CD4-positive, alpha-beta T cell treated with Interleukin-10 for 1 hour (primary cell): ENCODE measurements at regions not wholly inside any gene's neighbourhood (a gene's known extent, or its start where the extent isn't known, plus 50 kb on each side); places are given as distances from the start of the nearest gene placed in this dataset.
"Not testable (repeated sequence)": the region's sequence is repeated elsewhere in the genome, so short reads cannot be mapped to it uniquely, and the experiment has no call there.

ENCODE experiments used
- DNase-seq: peaks from one replicate; pipeline ENCODE4 v3.0.0-alpha.2; 2020

DNA sequence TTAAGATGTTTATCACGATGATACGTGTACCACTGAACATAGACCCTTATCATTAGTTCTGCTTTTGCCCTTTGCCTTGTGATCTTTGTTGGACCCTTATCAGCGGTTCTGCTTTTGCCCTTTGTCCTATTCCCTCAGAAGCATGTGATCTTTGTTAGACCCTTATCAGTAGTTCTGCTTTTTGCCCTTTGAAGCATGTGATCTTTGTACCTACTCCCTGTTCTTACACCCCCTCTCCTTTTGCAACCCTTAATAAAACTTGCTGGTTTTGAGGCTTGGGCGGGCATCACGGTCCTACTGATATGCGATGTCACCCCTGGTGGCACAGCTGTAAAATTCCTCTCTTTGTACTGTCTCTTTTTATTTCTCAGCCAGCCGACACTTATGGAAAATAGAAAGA is 117.0 kb downstream of the SDHAF3 start:
- DNase-seq, result not testable (repeated sequence)

DNA sequence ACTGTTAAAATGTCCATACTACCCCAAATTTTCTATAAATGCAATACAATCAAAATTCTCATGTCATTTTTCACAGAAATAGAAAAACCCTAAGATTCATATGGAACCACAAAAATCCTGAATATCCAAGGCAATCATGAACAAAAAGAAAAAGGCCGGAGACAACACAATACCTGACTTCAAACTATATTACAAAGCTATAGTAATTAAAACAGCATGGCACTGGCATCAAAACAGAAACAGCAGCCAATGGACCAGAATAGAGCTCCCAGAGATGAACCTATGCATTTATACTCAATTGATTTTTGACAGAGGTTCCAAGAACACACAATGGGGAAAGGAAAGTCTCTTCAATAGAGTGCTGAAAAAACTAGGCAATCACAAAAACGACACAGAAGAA is 128.8 kb downstream of the SDHAF3 start:
- no peak for DNase-seq

DNA sequence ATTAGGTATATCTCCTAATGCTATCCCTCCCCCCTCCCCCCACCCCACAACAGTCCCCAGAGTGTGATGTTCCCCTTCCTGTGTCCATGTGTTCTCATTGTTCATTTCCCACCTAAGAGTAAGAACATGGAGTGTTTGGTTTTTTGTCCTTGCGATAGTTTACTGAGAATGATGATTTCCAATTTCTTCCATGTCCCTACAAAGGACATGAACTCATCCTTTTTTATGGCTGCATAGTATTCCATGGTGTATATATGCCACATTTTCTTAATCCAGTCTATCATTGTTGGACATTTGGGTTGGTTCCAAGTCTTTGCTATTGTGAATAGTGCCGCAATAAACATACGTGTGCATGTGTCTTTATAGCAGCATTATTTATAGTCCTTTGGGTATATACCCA is 140.7 kb downstream of the SDHAF3 start:
- DNase-seq, result not testable (repeated sequence)

DNA sequence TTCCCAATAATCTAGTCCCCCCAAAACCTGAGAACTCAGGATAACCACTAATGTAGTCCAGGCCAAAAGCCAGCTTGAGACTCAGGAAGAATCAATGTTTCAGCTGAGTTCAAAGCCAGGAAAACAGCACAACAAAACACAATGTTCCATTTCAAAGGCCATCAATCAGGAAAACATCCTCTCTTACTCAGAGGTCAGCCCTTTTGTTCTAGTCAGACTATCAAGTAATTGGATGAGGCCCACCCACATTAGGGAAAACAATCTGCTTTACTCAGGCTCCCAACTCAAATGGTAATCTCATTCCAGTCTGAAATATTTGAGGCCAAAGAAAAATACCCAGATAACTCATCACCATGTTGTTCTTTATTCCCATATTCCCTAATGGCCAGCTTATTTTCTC is 152.2 kb downstream of the SDHAF3 start:
- no peak for DNase-seq

DNA sequence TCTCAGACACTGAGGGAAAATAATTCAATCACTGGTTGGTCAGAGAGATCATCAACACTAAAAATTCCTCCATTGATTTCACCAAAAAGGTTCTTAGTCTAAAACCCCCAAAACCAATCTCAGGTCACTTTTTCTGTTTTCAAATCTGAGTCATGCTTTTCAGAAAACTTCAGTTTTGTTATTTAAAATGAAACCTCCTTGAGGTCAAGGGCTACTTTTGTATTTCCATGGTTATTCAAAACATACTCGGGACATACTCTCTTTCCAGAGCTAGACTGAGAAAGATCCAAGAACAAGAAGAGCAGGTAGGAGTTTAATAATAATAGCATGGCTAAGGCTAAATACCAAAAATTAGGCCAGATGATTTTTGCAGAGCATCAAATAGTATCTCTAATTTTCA is 152.8 kb downstream of the SDHAF3 start:
- DNase-seq, result no peak

DNA sequence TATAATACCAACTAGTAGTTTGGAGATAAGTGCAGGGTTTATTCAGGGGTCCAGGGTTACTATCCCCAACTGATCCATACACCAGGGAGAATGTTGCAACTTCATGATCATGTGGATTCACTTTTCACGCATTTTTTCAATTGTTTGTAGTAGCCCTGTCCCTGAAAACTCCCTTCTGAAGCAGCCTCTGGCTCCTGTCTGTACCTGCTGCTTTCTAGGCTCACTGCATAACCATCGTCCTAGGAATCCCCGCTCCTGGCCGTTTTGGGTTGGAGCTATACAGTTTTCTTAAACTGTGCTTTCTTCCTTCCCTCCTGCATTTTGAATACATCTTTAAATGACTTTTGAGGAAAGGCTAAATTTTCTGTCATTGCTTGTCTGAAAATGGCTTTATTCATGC is 154.1 kb downstream of the SDHAF3 start:
- no peak for DNase-seq

DNA sequence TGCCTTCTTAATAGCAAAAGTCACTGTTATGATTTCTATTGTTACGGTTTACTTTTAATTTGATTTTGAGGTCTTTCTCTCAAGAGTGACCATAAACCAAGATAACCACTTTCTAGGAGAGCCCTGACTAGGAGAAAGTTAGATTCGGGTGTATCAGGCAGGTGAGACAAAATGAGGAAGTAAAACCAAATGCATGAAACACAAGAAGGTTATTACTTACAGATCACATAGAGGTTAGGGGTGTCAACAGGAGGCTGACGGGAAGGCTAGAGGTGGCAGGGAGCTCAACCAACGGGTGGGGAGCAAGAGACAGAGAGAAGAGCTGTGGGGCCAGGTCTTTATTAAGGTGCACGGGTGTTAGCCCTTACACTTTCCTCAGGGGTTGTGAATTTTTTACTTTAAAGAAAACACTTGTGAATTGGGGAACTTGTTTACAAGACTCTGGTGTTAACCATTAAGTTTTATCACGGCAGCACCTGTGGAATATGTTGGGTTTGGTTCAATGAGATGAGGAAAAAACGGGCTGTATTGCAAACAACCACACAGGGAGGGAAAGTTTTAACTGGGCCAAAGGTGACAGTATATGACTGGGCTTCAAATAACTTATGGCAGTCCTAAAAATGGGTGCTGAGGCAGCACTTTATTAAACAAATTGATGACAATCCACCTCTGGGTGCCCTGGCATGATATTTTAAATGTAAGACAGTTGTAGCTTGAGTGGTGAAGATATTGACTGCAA is 154.9 kb downstream of the SDHAF3 start:
- no peak for DNase-seq

DNA sequence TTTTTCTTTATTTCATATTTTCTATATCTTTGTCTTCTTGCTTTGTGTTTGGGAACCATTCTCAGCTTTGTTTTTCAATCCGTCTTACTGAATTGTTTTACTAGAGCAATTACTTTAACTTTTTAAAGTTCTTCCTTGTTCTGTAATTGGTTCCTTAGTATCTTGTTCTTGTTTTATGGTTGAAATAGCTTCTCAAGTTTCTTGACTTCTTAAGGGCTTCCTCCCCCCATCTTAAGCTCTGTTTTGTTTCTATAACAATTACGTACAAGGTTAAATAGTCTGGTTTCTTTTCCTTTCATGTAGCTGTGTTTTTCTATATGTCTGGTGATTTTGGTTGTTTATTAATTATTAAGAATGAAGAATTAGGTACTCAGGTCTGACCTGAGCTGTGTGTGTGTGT is 158.0 kb downstream of the SDHAF3 start:
- DNase-seq, result no peak

DNA sequence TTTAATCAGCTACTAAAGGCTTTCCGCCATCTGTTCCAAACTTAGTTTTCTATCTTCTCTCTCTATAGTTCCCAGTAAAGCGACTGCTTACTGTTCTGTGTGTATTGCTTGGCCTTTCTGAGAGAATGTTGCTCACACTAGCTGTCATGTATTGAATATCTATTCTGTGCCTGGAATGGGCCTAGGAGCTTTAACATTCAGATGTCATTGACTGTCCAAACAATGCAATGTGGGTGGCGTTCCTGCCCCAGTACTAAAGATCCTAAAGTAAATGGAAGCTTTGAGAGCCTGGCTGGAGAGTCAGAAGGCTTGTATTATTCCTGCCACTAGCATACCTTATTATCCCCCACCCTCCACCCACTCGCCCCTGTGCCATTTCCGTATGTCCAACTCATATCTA is 163.5 kb downstream of the SDHAF3 start:
- DNase-seq, result no peak

DNA sequence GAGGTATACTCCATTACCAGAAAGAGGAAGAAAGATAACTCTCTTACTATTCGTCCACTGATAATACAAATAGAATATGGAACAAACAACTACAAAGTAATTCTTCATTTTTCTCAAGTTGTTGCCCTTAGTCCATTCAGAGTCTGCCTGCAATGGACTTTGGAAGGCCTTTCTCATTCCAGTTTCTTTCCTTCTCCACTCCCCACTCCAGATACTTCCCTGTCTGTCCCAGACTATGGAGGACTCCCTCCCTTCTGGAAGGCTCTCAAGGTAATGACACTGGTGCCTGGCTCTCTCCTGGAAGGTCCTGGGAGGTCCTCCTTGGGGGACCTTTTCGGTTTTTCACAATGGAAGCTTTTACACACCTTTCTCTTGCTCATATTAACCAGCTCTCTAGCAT is 167.8 kb downstream of the SDHAF3 start:
- no peak for DNase-seq

DNA sequence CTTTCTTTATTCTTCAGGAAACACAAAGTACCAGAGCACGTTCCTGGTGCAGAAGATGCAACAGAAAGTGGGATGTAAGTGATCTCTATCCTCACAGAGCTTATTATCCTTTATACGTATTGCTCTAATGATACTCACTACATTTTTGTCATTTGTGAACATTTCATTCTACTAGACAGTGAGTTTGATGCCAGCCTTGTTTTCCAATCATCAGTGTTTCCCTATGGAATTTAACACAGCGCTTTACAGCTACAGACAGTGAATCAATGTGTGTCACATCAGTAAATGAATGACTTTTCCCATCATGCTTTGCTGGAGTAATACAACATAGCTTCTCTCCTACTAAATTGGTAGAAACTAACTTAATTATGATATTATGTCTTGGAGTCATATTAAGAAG is 175.5 kb downstream of the SDHAF3 start:
- no peak for DNase-seq

DNA sequence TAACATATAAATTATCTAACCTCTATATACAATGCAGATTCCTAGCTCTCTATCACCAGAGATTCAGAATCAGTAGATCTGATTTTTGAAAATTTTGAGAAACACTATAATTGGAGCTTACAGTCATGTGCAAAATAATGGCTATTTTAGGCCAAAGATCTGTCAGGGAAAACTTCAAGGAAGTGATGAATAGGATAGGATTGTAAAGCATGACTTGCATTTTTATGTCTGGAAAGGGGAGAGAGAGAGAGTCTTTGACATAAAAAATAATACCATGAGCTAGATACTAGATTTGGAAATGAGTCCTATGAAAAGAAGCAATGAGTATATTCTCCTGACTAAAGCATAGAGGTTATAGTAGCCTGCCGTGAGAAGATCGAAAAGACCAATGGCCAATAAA is 181.1 kb downstream of the SDHAF3 start:
- DNase-seq, result no peak

DNA sequence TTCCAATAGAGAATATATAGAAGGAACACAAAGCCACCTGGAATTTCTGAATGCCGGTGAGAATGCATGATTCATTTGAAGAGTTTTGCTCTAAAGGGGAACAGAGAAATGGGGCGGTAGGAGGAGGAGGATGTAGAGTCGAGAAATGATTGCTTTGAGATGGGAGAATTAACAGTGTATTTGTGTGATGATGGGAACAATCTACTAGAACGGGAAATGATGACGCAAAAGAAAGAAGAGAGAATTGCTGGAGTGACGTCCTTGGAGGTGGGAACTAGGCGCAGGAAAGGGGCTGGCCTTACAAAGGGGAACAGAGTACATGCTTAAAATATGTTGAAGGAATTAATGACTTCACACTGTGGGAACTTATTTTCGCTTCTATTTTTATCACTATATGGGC is 188.1 kb downstream of the SDHAF3 start:
- no peak for DNase-seq

DNA sequence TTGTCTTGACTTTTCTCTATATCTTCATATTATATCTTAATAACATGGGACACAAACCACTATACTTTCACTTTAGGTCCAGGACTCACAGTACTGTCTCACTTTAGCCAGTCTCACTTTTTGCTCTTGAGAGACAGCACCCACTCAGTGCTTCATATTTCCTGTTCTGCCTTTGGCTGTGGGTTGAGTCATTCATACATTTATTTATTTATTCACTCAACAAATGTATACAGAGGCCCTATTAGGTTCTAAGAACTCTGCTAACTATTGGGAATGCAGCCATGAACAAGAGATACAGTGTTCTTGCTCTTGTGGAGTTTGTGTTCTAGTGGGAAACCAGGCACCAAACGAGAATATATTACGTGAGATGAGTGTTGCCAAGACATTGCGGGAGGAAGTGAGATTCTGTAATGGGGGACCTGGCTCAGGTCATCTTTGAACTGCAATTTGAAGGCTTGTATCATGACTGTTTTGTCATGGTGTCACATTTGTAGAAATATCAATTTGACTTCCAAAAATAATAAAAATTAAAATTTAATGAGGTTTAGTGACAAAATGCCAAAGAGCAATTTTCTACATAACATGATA is 190.1 kb downstream of the SDHAF3 start:
- no peak for DNase-seq

DNA sequence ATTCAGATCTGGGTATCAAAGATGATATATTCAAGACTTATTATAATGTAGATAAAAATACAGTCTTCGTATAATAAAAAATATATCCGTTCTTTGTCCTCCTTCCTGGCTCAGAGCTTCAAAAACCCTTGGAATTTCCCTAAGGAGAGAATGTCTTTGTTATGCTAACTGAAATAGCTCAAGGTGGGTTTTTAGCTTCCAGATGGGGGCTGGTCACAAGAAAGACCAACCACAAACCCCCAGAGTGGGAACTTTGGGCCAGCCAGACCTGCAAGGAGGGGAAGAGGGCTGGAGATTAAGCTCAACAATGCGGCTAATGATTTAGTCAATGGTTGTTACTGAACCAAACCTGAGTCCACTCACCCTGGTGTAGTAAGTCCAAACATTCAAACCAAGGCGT is 196.4 kb downstream of the SDHAF3 start:
- DNase-seq, result no peak

DNA sequence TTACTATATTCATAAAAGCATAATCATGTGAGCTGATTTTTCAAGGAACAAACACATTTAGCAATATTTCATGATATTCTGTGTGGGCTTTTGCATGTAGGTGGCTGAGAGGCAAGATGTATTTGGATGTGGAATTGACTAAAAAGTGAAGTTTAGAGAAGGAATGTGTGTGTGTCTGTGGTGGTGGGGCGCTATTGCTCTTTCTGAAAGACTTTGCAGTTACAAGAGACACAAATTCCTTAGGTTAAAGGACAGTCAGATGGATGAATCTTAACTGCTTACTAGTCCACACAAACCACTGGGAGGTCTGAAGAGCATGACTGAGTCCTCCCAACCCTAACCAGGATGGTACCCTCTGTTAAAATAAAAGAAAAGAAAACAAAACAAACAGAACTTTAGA is 200.1 kb downstream of the SDHAF3 start:
- DNase-seq, result no peak

DNA sequence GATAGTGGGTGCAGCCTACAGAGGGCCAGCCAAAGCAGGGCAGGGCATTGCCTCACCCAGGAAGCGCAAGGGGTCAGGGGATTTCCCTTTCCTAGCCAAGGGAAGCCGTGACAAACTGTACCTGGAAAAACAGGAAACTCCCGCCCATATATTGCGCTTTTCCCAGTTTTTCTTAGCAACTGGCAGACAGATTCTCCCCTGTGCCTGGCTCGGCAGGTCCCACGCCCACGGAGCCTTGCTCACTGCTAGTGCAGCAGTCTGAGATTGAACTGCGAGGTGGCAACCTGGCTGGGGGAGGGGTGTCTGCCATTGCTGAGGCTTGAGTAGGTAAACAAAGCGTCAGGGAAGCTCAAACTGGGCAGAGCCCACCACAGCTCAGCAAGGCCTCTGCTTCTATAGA is 212.4 kb downstream of the SDHAF3 start:
- not testable (repeated sequence) for DNase-seq

DNA sequence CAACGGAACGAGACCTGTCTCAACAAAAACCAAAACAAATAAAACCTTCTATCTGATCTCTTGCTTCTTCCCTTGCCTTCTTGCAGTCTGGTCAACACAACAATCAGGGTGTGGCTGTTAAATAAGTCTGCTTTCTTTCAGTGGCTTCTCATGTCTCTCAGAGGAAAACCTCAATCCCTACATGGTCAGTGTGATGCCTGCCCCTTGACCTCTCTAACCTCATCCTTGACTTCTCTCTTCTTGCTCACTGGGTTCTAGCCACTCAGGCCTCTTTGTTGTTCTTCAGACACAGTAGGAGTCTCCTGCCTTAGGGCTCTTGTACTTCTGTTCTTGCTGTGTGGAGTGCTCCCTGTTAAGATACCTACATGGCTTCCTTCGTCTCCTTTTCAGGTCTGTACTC is 220.4 kb downstream of the SDHAF3 start:
- DNase-seq, result no peak

DNA sequence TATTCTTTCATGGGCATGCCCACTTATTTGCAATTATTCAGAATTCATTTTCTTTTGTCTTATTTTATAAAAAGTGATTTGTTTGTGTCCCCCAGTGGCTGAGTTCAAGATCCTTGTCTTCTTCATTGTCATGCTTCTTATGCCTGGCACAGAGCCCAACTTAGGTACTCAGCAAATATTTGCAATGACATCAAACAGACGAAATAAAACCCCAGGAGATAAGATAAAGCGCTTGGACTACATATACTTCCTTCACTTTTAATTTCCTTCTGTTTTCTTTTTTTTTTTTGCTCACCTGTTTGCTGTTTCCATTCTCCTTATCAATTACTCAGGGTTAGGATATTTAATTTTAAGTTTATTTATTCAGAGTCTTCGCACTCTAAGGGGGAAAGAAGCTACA is 225.0 kb downstream of the SDHAF3 start:
- no peak for DNase-seq

DNA sequence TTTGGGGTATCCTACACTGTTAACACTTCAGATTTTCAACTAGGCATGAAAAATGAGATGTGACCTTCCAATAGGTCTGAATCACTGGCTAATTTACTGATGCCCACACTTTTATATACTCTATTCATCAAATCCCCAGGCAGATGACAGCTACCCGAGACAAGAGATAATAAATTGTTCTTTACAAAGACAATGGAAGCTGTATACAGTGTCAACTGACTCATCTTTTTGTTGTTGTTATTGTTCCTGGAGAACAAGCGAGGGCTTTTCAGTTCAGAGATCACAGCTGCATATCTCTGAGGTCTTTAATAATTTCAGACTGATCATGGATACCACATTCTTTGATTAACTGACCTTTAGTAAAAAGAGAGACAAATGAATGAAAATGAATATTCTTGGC is 228.9 kb downstream of the SDHAF3 start:
- no peak for DNase-seq

DNA sequence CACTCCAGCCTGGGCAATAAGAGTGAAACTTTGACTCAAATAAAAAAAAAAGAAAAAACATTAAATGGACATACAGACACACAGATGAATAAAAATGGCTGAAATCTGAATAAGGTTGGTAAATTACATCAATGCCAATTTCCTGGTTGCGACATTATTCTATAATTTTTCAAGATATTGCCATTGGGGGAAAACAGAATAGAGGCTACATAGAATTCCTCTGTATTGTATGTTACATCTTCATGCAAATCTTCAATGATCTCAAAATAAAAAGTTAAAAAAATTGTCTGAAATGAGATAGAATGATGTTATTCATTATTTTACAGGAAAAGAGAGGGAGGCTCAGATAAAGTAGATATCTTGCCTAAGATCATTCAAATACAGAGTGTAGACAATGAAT is 234.0 kb downstream of the SDHAF3 start:
- no peak for DNase-seq

DNA sequence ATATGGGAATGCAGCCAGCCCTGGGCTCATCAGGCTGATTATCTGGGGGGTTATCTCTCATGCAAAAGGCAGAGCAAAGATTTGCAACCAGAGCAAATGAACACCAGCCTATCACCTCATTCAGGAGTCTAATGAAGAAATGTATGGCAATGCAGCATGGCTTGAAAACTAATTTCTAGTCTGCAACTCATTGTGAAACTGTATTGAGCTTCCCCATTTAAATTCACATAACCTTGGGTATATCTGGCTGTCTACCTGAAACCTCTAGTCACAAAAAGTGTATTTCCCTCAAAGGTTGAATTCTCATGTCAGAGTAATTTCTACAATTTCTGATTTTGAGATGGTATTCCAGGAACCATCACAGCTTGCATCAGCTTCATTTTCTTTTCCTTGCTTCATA is 240.0 kb downstream of the SDHAF3 start:
- no peak for DNase-seq

DNA sequence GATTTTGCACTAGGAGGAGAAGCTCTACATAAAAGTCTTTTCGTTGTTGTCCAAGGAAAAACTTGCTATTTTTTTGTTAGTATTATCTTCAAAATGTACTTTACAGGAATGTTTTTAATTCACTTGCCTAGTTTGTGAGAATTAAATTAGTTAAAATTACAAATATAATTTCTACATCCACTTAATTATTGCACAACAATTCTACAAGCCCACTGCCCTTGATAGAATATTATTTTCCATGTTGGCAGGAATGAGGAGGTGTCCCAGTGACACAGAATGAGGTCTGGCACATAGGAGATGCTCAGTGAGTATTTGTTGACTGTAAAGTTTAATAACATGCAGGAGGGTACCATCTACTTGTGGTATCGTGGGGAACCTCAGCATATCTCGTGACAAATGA is 255.4 kb downstream of the SDHAF3 start:
- DNase-seq, result no peak

DNA sequence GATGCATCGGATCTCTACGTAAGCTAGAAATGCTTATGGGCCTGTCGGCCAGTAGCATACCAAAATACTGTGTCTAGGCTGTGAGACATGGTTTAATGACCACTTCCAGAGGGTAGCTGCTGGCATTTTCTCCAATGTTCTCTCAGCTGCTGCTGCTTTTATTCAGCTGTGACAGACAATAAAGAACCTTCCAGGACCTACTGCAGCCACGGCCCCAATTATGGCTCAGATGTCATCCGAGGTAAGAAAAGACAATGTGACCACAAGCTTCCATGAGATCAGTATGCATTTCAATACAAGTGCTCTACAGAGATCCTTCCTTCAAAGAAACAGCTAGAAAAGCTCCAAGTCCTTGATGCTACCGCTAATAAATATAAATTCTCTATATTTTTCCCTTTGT is 256.2 kb downstream of the SDHAF3 start:
- DNase-seq, result no peak

DNA sequence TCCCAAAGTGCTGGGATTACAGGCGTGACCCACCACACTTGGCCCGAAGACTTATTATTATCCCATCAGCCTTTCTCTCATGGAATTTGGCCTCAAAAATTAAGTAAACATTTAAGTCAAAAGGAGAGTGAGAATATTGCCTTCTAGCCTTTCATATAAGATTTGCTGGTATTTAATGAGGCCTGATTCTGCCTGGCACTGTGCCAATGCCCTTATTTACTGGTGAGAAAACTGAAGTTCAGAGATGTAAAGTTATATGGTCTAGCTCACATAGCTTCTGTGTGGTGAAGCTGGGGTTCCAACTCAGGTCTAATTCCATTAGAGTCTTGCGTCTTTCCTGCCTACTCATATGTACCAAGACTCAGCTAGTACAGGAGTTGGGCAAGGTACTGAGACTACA is 260.2 kb downstream of the SDHAF3 start:
- no peak for DNase-seq
